HG02970 (cell line): ENCODE measurements at regions not wholly inside any gene's neighbourhood (a gene's known extent, or its start where the extent isn't known, plus 50 kb on each side); places are given as distances from the start of the nearest gene placed in this dataset.

ENCODE experiments used
- ATAC-seq: cut with Tn5 transposase; IDR thresholded peaks from one replicate; pipeline ENCODE4 v1.9.1; 2021; ENCODE audit warnings: mild to moderate bottlenecking, moderate library complexity, moderate number of reproducible peaks; ENCODE audit not compliant: unreplicated experiment, low FRiP score

DNA sequence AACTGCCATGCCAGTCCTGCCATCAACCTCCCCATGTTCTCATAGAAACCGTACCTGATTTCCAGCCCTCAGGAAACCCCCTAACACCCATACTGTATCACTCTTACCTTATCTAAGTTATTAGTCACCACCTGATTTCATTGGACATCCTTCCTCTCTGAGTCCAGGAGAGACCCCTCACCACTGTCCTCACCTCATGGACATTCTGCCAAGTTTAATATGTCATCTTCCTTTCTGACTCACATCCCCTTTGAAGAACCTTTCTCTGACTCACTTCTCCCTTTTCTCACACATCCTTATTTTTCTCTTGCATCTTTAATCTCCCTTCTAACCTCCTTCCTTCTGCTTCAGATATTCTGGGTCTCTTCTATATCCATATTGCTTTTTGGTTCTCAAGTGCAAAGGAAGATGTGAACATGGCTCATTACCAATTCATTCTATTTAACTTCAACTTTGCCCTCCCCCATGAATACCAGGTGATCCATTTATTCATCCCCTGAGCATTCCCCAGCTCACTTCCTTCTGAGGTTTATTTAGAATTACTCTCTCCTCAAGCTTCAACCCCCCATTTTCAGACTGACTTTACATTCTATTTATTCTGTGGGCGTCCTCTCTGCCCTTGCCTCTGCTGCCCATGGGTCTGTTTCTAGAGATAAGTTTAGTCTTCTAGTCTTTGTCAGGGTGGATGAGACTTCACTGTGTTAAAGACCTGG lies 206.8 kb upstream of the ESRRG start:
- ATAC-seq, result no peak

DNA sequence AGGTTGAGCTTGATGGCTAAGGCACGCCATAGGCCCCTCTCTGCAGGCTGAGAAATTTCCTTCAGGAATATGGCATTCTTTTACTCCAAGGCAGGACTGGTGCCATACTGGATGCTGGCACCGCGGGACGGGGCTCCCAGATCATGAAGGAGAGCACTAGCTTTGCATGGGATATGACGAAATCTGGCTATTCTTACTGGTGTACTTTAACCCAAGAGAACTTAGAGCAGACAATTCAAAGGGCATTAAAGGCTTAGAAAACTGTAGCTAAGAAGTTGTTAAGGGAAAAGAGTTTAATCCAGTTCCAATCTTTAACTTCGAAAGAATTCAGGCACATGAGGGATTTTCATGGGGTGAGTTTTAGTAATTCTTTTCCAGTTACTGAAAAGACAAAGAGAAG lies 204.4 kb upstream of the ESRRG start:
- no peak for ATAC-seq

DNA sequence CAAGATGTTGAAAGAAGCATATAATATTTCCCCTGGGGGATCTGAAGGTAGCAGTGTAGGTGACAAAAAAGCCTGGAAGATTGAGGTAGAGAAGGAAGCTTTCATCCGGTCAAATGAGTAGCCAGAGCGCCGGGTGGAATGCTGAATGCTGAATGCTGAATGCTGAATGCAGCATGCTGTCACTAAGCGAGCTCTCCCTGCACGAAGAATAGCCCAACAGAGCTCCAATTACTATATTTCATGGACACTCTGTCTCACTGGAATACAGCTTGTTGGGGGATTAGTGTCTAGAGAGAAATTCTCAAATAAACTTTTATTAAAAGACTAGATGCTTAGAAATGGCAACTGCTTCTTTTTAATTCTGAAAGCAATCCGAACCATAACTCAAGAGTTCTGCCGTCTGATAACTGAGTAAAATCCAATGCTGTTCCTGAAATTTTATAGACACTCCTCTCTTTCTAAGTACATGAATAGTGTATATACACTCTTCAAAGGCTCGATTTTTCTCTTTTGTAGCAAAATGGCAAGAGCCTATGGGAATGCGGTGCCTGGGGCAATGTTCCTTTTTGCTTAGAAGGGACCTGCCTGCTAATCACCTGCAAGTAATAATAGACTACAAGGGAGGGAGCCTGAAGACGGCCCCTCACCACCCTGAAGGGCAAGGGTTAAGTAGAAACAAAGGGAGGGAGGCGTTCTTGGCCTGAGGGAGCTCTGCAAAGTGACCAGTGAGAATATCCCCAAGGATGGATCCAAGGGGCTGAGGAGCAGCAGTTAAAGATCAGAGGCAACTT lies 203.7 kb upstream of the ESRRG start:
- no peak for ATAC-seq

DNA sequence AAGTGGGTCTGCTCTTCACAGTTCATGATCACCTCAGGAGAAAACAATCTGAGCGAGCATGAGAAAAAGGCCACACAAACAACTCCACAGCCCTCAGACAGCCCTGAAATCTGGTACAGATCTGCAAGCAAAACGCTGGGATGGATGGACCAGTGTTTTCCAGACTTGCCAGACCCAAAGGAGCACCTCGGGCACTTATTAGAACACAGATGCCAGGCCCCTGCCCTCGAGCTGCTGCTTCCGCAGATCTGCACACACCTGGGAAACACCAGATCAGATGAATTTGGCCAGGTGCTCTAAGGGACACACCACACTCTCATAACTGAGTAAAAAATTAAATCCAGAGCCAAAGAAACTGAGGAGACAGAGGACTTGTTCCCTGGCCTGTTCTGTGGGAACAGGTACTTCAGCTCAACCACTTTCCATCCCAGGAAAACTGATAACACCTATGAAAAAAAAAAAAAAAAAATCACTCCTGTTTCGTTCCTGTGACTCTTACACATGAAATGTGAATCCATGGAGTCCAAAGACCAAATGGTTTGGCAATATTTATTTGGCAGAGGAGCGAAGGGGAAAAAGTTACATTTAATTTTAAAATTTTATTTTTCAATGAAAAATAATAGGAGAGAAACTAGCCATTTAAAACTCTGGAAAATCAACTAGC lies 202.9 kb upstream of the ESRRG start:
- ATAC-seq, result no peak

DNA sequence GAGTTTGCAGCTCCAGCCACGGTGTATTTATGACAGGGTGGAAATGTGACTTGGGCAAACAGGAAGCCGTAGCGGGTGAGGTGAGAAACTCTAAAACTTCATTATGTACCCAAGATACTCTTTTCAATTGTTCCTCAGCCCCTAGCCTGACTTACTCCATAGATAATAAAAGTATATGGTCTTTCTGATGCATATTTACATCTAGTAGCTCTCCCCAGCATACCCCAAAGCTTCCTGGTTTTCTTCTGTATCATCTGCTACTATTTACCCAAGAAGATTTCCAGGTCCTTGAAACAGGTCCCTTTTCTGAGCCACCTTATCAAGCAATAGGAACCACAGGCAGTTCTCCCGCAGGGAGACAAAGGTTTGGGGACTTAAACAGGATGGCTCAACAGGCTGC lies 201.5 kb upstream of the ESRRG start:
- ATAC-seq, result no peak

DNA sequence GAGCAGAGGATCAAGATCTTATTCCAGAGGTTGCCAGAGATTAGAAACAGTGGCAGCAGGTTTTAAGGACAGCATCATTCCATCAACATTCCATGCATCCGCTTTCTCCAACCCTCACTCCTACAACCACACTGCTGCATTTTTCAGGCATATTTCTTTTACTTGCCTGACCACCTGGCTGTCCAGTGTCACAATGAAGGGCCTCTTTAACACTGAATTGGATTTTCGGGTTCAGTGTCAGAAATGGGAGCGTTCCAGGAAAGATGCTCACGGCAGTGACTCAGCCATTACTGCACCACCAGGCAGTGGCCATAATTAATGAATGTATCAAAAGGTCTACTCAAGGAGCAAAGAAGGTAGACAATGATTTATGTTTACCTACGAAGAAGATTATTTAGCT lies 200.4 kb upstream of the ESRRG start:
- ATAC-seq, result no peak

DNA sequence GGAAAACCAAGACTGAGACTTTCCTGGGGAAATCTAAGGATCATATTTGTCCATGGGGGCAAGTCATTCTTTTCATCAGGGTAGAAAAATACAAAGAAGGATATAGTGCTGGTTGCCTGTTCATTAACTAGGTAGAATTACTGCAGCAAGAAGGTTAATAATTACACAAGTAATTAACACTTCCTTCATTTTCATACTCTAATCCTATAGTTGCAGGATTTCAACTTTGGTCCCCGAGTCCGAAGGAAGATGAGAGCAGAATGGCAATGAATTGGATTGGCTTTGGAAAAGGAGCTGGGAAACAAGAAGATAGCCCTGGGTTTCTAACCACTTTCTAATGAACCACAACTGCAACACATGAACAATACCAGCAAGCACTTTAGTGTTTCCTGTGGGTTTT lies 199.2 kb upstream of the ESRRG start:
- no peak for ATAC-seq

DNA sequence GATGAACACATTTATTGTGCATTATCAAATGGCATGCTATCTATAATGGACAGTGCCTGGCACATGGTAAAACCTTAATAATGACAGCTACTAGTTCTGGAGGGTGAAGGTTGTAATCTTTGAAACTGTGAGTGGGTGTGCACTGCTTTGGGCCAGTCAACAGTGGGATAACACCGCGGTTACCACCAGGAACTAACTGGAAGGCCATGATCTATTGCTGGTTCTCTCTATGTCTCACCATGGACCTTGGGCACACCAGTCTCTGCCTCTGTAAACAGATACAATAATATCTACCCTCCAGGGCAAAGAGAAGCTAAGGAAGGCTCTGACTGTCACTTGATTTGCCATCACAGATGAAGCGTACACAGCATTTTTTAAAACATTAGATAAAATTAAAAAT lies 198.6 kb upstream of the ESRRG start:
- ATAC-seq, result no peak

DNA sequence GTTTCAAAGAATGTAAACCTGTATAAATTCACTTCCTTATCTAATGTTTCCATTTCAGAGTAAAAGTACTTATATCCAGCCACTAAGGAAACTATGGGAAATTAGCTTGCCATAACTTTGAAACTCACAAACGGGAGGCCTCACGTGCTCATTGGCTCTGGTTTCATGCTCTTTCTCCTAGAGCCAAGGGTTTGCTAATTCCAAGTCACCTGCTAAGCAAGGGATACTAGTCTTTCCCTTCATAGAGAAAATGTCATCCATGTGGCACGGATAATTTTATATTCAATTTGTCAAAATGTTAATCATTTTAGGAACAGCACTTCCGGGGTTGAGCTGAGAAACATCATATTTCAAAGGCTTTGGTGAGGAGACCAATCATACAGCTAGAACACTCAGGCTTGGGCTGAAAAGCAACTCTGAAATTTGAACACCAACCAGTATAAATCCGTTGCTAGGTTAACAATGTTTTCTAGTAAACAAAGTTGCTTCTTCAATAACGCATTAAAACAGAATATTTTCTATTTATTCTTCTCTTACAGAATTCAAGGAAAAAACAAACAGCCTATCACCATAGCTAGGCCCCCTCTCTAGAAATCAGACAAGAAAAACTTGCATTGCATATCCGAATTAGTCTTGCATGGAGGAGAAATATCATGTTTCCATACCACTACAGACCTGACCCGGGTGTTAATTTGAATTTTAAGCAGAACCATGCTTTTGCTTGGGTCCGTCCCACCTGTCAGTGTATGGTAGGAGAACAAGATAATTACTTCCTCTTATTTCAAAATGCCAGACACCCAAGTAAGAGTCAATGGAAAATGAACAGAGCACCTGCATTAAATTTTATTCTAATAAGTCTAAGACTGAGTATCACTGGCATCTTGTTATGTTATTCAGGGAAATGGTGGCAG lies 196.1 kb upstream of the ESRRG start:
- ATAC-seq, result no peak

DNA sequence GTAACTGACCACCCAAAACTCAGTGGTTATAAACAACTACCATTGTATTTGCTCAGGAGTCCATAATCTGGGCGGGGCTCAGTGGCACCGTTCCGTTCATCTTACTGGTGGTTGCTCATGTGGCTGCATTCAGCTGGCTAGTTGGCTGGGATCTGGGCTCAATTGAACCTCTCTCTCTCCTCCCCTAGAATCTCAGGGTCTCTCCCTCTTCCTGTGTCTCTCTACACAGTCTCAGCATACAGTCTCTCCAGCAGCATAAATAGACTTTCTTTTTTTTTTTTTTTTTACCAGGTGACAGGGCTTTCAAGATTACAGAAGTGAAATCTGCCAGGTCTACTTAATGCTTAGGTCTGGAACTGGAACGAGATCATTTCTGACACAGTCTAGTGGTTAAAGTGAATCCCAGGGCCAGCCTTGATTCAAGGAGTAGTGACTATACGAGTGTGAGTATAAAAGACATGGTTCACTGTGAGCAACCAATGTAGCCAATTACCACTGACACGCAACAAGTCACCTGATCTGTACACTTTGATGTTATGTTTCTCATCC lies 193.7 kb upstream of the ESRRG start:
- ATAC-seq, result no peak

DNA sequence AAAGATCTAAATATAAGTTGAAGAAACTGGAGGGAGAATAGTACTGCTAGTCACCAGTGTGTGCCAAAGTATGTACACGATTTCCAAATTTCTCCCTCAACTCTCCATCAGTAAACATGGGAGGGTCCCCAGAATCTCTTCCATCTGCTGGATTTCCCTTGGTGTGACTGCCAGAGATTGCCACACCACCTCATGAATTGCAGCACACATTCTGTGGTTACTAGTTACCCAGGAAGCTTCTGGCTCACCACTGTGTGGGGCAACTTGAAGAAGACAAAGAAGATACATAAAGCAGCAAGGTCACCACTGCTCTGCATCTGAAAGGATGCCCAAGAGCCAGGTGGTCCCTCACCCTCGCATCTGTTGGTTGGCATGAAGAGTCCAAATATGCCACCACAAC lies 191.7 kb upstream of the ESRRG start:
- ATAC-seq, result no peak

DNA sequence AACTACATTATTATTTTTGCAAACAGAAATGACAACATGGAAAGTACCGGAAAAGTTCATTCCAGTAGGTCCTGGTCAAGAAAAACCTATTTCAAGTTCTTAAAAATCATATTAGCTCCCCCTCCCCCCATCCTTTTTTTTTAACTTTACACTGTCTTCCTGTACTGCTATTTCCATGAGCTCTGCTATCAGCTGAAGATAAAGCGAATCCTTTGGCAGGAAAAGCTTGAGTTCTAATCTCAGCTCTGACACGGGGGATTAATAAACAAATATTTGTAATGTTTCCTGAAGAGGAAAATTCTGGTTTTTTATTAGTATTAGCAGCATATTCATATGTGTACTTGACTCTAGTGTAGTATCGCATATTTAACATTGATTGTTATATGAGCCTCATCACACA lies 190.7 kb upstream of the ESRRG start:
- no peak for ATAC-seq

DNA sequence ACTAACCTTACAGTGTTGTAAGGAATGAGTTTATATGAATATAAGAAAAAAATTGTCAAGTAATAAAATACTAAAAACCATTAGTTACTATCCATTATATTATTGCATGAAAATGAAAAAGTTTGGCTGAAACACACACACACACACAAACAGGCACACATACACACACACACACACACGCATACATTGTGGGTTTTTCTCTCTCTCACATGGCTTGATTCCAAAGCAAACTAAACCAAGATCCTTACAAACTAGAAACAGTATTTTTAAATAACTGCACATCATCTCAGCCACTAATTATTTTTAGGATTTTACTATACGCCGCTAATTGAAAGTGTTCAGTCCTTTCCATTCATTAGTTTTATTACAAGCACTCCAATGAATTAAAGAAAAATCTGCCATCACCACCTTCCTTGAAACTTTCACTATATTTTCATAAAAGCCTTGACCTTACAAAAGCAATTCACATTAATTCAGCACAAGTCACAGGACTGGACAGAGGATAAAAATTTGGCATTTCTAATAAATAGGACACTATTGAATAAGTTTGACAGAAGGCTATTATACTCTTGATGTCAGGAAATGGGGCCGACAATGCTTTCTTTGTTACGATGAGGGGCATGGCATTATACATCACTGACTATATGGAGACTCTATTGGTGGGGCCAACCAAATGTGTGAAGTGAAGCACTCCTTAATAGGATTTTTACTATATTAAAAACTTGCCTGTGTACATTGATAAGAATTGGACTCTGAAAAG lies 187.0 kb upstream of the ESRRG start:
- ATAC-seq, result no peak

DNA sequence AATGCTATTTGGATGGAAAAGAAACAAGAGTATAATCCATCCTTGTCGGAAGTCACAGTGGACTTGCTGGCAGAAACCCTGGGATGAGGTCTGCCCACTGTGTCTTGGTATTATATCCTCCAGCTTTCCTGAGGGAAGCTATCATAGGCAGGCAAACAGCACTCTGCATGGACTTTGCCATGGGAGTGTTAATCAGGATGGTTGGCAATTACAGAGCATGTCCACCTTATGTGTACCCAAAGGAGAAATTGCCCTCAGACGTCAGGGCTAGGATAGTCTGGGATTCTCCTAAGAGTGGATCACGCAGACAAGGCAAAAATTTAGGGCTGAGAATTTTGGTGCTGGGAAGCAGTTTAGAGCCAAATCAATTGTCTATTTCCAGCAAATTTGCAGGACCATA lies 184.9 kb upstream of the ESRRG start:
- no peak for ATAC-seq

DNA sequence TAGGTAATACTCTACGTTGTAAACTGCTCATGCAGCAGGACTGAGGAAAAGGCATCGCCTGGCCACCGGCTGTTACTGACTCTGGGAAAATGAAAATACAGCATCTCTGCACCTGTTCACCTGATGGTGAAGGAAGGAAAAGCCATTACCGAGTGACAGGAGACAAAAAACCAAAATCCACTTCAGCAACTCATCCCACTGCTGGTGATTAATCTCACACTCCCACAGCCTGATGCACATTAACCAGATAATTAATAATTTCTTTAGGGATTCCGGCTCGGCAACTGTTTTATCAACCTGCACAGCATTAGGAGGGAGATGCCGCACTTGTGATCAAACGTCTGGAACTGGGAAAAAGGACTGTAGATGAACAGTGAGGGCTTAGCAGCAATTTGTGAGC lies 183.9 kb upstream of the ESRRG start:
- ATAC-seq, result no peak

DNA sequence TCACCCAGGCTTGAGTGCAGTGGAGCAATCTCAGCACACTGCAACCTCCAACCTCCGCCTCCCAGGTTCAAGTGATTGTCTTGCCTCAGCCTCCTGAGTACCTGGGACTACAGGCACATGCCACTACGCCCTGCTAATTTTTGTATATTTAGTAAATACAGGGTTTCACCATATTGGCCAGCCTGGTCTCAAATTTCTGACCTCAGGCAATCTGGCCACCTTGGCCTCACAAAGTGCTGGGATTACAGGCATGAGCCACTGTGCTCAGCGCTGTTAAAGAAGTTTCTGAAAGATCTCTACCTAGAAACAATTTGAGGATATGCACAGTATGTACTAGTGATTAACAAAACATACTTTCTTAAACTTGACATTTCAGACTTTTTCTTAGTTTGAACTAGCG lies 182.6 kb upstream of the ESRRG start:
- no peak for ATAC-seq

DNA sequence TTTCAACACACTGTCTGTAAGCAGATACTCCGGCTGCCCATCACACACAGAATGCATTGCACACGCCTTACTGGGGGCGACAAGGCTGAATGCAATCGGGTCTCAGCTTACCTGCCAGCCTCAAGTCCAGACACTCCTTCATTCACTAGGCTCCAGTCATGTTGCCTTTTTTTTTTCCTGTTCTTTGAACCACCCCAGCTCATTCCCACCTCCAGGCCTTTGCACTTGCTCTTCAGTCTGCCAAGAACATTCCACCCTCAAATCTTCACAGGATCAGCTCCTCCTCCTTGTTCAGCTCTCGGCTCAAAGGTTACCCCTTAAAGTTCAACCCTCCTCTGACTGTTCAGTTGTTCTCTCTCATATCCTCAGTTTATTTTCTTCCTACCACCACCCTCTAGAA lies 181.9 kb upstream of the ESRRG start:
- no peak for ATAC-seq

DNA sequence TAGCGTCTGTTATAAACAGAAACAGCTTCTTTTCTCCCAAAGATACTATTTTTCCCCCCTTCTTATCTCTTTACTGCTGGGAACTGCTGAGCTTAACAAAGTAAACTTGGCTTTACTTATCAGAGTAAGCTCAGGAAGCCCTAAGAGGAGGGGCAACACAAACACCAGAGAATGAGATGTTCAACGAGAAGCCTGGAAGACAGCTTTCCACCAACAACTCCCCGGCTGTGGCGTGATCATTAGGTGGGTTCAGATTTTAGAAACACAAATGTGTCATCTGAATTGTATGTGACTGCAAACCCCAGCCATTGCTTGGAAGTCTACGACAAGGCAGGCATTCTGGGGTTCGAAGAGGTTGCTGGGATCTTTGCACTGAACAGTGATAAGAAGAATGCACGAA lies 181.2 kb upstream of the ESRRG start:
- ATAC-seq, result no peak

DNA sequence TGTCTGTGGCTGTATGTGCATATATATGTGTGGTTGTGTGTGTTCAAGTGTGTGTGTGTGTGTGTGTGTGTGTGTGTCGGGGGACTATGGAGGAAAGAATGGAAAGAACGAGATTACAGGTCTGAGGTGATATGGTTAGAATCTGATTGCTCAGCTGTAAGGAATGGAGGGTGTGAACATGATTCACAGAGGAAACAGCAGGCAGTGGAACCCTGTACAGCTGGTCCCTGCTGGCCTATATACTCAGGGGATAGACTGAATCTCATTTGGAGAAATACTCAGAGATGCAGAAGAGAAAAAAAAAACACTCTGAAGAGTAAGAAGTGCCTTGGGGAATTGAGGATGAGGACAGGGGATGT lies 180.1 kb upstream of the ESRRG start:
- no peak for ATAC-seq
